Heart right ventricle (tissue), 16 donors: ENCODE measurements at regions not wholly inside any gene's neighbourhood (a gene's known extent, or its start where the extent isn't known, plus 50 kb on each side); places are given as distances from the start of the nearest gene placed in this dataset.

Experiments
- ATAC-seq, 8 donors: fragments of 200-7000 bp; cut with Tn5 transposase; one replicate each; pipeline ENCODE4 v1.9.1; 2020; ENCODE audit warnings: mild to moderate bottlenecking in 8 of 8, moderate library complexity in 8 of 8, moderate number of reproducible peaks in 1 of 8
- DNase-seq, 2 donors: peaks; one replicate each; pipeline ENCODE4 v3.0.0-alpha.2; 2020
- H3K27ac ChIP-seq, 10 donors: fragments of 200-600 bp; sonication (generic) in 2 of 10; one replicate each; pipeline versions ENCODE4 v1.5.0 to v1.8.0; 2020 to 2022; ENCODE audit warnings: mild to moderate bottlenecking in 3 of 10
- H3K27me3 ChIP-seq, 7 donors: fragments of 200-600 bp; one replicate each; pipeline ENCODE4 v1.8.0; 2021 to 2022; ENCODE audit warnings: mild to moderate bottlenecking in 2 of 7
- H3K36me3 ChIP-seq, 9 donors: fragments of 200-600 bp; sonication (generic) in 1 of 9; one replicate each; pipeline versions ENCODE4 v1.5.0 to v1.8.0; 2020 to 2022; ENCODE audit warnings: mild to moderate bottlenecking in 2 of 9
- H3K4me1 ChIP-seq, 9 donors: fragments of 200-600 bp; sonication (generic) in 1 of 9; one replicate each; pipeline versions ENCODE4 v1.5.0 to v1.8.0; 2020 to 2022; ENCODE audit warnings: mild to moderate bottlenecking in 4 of 9
- H3K4me3 ChIP-seq, 10 donors: fragments of 200-600 bp; sonication (generic) in 2 of 10; one replicate each; pipeline versions ENCODE4 v1.5.0 to v1.8.0; 2020 to 2022; ENCODE audit warnings: mild to moderate bottlenecking in 7 of 10, moderate library complexity in 2 of 10
- H3K9me3 ChIP-seq, 11 donors: fragments of 200-600 bp in 10 of 11; sonication (generic) in 2 of 11; one replicate each; pipeline versions ENCODE4 v1.5.0 to v1.8.0; 2013 to 2022; ENCODE audit warnings: mild to moderate bottlenecking in 2 of 11, control low read depth in 1 of 11, moderate library complexity in 1 of 11
- CTCF ChIP-seq, 9 donors: fragments of 200-600 bp; sonication (generic) in 2 of 9; IDR thresholded peaks; one replicate each; pipeline versions ENCODE4 v1.5.0 to v1.8.0; 2021 to 2022; ENCODE audit warnings: antibody characterized with exemption in 9 of 9, mild to moderate bottlenecking in 5 of 9, moderate library complexity in 1 of 9
- WGBS, 2 donors: extraction: QIAGEN DNeasy Blood & Tissue Kit; methylation state at CpG; one replicate each; pipeline ENCODE4 v1.1.7; 2013; ENCODE audit warnings: inconsistent platforms in 1 of 2; 5-methylcytosine and 5-hydroxymethylcytosine counted together
- intact Hi-C, 10 donors: fragments of 100-400 bp; cut with DNase I; formaldehyde crosslinking; loops; one replicate each; pipeline versions ENCODE4 v1.11.1 to v1.14.2; 2022
- donor health status: Arrhythmogenic right ventricular cardiomyopathy.
- donor health status: ischemic (EF 13 %, LVEDD 7.1; RV severe dilation, severe dysfunction).
- donor health status: healthy with polysubstance abuse.
- donor health status: DM: no; HTN: yes; CAD: no.
- donor health status: DM: no; HTN: no; CAD: no.
- donor health status: ischemic (EF 25% LVEDD 6.9; RV normal size, moderate dysfunction).
- donor health status: ischemic (EF 25% LVEDD 5.7; RV mildly dilated, moderate dysfunction).
- donor health status: healthy.
- donor health status: DM: yes; HTN: yes; CAD: no.
- donor health status: Ischemic cardiomyopathy.
- donor health status: ischemic (EF 35%, LVEDD 5.7; RV mildly dilated, moderate dysfunction).
- donor health status: nonischemic (EF 11% LVEDD 7.7; RV severe dilation, severe dysfunction).
- donor health status: DM: yes; HTN: yes; CAD: no.
- donor health status: PGD.
- donor health status: ischemic (EF 29% LVEDD 5.4; RV normal size, mild dysfunction).
- donor health status: nonischemic (EF 23%, LVEDD 6.1; RV moderate dilation, normal function).

GRCh38 chr17:51402899-51403298 lies 142.6 kb downstream of the UTP18 start:
- WGBS, 2 donors, result 71 to 81% methylated on average over 1 of the region's 1 CpG
- Histone ChIP-seq H3K27me3 (peaks cover 0 to 2% (median 0%) of the 10 kb centered on the region in 7 donors), H3K4me1 (no peaks in the 10 kb centered on the region), H3K36me3 (no peaks in the 10 kb centered on the region), H3K9me3 (no peaks in the 10 kb centered on the region), H3K27ac (no peak overlapping the region), H3K4me3 (no peak overlapping the region)
- intact Hi-C loops, result no loop called here
- TF ChIP-seq CTCF (IDR thresholded peaks at IDR 0.05), result no peak
- ATAC-seq (no peak), DNase-seq (no peak)

GRCh38 chr17:51407576-51407975 lies 147.2 kb downstream of the UTP18 start:
- no peaks in the 10 kb centered on the region for H3K9me3 ChIP-seq
- peaks cover 0 to 13% (median 0%) of the 10 kb centered on the region in 7 donors for H3K27me3 ChIP-seq
- no peaks in the 10 kb centered on the region for H3K36me3 ChIP-seq
- no peaks in the 10 kb centered on the region for H3K4me1 ChIP-seq
- no peak overlapping the region for H3K27ac ChIP-seq
- no peak overlapping the region for H3K4me3 ChIP-seq
- 80 to 85% methylated on average over 5 of the region's 5 CpGs for WGBS, 2 donors
- DNase-seq (no peak), ATAC-seq (no peak)
- no peak for TF ChIP-seq CTCF (IDR thresholded peaks at IDR 0.05)
- intact Hi-C loops, result no loop called here

GRCh38 chr17:51419476-51419875 lies 159.1 kb downstream of the UTP18 start:
- intact Hi-C loops, result loop anchor here in 1 of 10 donors (10.0 kb wide), 1 partner anchor 65 kb away; no protein-coding TSS in a partner anchor
- DNase-seq (no peak), ATAC-seq (no peak)
- WGBS, 2 donors, result 65% methylated on average over 2 of the region's 2 CpGs
- Histone ChIP-seq H3K4me1 (no peaks in the 10 kb centered on the region), H3K27me3 (peaks cover 0 to 17% (median 4%) of the 10 kb centered on the region in 7 donors), H3K36me3 (no peaks in the 10 kb centered on the region), H3K9me3 (no peaks in the 10 kb centered on the region), H3K27ac (no peak overlapping the region), H3K4me3 (no peak overlapping the region)
- TF ChIP-seq CTCF (IDR thresholded peaks at IDR 0.05), result no peak

- intact Hi-C loops, result no loop called here
- Histone ChIP-seq H3K36me3 (no peaks in the 10 kb centered on the region), H3K27me3 (peaks cover 0 to 17% (median 4%) of the 10 kb centered on the region in 7 donors), H3K9me3 (no peaks in the 10 kb centered on the region), H3K4me1 (no peaks in the 10 kb centered on the region), H3K27ac (no peak overlapping the region), H3K4me3 (no peak overlapping the region)
- no peak for TF ChIP-seq CTCF (IDR thresholded peaks at IDR 0.05)
- 77 to 90% methylated on average over 3 of the region's 3 CpGs for WGBS, 2 donors
- ATAC-seq (no peak), DNase-seq (no peak)
These were observed 161.2 kb downstream of the UTP18 start for GRCh38 chr17:51421525-51421924.
